Neural cell (in vitro differentiated cells): ENCODE measurements at regions not wholly inside any gene's neighbourhood (a gene's known extent, or its start where the extent isn't known, plus 50 kb on each side); places are given as distances from the start of the nearest gene placed in this dataset.

Experiments used
- EP300 ChIP-seq: fragments of 450-650 bp; conservative IDR thresholded peaks from 2 replicates; pipeline ENCODE4 v1.6.1; 2014; ENCODE audit warnings: antibody characterized with exemption, mild to moderate bottlenecking, moderate library complexity; ENCODE audit not compliant: poor library complexity, severe bottlenecking
- EZH2 ChIP-seq: fragments of 200-600, 300-800 bp; shearing (Covaris generic), sonication (generic); IDR thresholded peaks from 2 replicates; pipeline ENCODE4 v1.6.1; 2014; ENCODE audit warnings: antibody characterized with exemption, low read length, borderline replicate concordance, mild to moderate bottlenecking; ENCODE audit not compliant: insufficient read depth, poor library complexity, severe bottlenecking
- POLR2AphosphoS5 ChIP-seq: IDR thresholded peaks from 2 replicates; pipeline ENCODE4 v1.6.1; 2012
- TAF1 ChIP-seq: IDR thresholded peaks from 2 replicates; pipeline ENCODE4 v1.6.1; 2012; ENCODE audit warnings: low read depth
- TF ChIP-seq, protein P1 (sequence below): fragments of 450-650 bp; IDR thresholded peaks from 2 replicates; pipeline ENCODE4 v1.5.1; 2014; ENCODE audit warnings: antibody characterized with exemption, mild to moderate bottlenecking, moderate library complexity; ENCODE audit not compliant: poor library complexity, severe bottlenecking

DNA sequence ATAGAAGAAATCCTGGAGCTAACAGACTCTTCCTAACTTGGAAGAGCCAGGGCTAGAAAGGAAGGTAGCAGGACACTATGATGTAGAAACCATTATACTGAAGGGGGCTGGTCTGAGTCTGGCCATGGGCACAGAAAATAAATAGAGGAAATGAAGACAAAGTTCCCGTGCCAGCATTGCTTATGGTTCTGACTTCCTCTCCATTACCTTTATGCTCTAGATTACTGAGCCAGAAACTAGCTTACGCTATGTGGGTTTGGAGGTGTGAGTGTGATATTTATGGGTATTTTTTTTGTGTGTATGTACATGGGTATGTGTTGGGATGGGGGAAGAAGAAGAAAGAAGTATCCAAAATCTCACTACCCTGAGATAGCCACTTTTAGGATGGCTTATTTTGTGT lies 148.3 kb downstream of the GLUD2 start:
- TF ChIP-seq, protein P1, sequence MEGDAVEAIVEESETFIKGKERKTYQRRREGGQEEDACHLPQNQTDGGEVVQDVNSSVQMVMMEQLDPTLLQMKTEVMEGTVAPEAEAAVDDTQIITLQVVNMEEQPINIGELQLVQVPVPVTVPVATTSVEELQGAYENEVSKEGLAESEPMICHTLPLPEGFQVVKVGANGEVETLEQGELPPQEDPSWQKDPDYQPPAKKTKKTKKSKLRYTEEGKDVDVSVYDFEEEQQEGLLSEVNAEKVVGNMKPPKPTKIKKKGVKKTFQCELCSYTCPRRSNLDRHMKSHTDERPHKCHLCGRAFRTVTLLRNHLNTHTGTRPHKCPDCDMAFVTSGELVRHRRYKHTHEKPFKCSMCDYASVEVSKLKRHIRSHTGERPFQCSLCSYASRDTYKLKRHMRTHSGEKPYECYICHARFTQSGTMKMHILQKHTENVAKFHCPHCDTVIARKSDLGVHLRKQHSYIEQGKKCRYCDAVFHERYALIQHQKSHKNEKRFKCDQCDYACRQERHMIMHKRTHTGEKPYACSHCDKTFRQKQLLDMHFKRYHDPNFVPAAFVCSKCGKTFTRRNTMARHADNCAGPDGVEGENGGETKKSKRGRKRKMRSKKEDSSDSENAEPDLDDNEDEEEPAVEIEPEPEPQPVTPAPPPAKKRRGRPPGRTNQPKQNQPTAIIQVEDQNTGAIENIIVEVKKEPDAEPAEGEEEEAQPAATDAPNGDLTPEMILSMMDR, result no peak
- TF ChIP-seq EP300 (no peak), POLR2AphosphoS5 (no peak), TAF1 (no peak), EZH2 (no peak)
